Stimulated activated CD4-positive, alpha-beta T cell treated with anti-CD3 and anti-CD28 coated beads, Interleukin-4, amount 100 ng/mL, for 1 hour (primary cell): ENCODE measurements at regions not wholly inside any gene's neighbourhood (a gene's known extent, or its start where the extent isn't known, plus 50 kb on each side); places are given as distances from the start of the nearest gene placed in this dataset.
A peak's percentile ranks its signal among the peaks of the same experiment; 100 is the strongest.

ENCODE experiments used
- DNase-seq: peaks from one replicate; pipeline ENCODE4 v3.0.0-alpha.2; 2020

GRCh38 chr11:128187377-128187776 lies 400.0 kb downstream of the ETS1 start:
- no peak for DNase-seq

GRCh38 chr11:128184981-128185380 lies 402.4 kb downstream of the ETS1 start:
- DNase-seq, result no peak

- DNase-seq, result no peak
Observed at GRCh38 chr11:128182844-128183243, 404.5 kb downstream of the ETS1 start.

- no peak for DNase-seq
Observed at GRCh38 chr11:128181984-128182383, 405.4 kb downstream of the ETS1 start.

- no peak for DNase-seq
Observed at GRCh38 chr11:128181088-128181480, 406.3 kb downstream of the ETS1 start.

- DNase-seq, result no peak
Observed at GRCh38 chr11:128180441-128181087, 406.8 kb downstream of the ETS1 start.

GRCh38 chr11:128179512-128179911 lies 407.8 kb downstream of the ETS1 start:
- no peak for DNase-seq

GRCh38 chr11:128179039-128179438 lies 408.3 kb downstream of the ETS1 start:
- no peak for DNase-seq

GRCh38 chr11:128174465-128175291 lies 412.7 kb downstream of the ETS1 start:
- no peak for DNase-seq

- DNase-seq, result peak; percentile 87
Observed at GRCh38 chr11:128172046-128172878, 415.1 kb downstream of the ETS1 start.

GRCh38 chr11:128171506-128171905 lies 415.9 kb downstream of the ETS1 start:
- DNase-seq, result no peak

- no peak for DNase-seq
Observed at GRCh38 chr11:128165572-128165971, 421.8 kb downstream of the ETS1 start.

GRCh38 chr11:128164080-128164741 lies 423.1 kb downstream of the ETS1 start:
- DNase-seq, result no peak

- no peak for DNase-seq
Observed at GRCh38 chr11:128161994-128162393, 425.4 kb downstream of the ETS1 start.

- DNase-seq, result no peak
Observed at GRCh38 chr11:128161436-128161835, 425.9 kb downstream of the ETS1 start.

GRCh38 chr11:128158860-128159259 lies 428.5 kb downstream of the ETS1 start:
- no peak for DNase-seq

- peak; percentile 33 for DNase-seq
Observed at GRCh38 chr11:128157423-128158298, 429.7 kb downstream of the ETS1 start.

- no peak for DNase-seq
Observed at GRCh38 chr11:128156486-128156885, 430.9 kb downstream of the ETS1 start.

- no peak for DNase-seq
Observed at GRCh38 chr11:128155590-128155989, 431.8 kb downstream of the ETS1 start.

GRCh38 chr11:128153697-128154048 lies 433.7 kb downstream of the ETS1 start:
- DNase-seq, result no peak

- DNase-seq, result no peak
Observed at GRCh38 chr11:128152796-128153696, 434.3 kb downstream of the ETS1 start.
